GM18873 (cell line): ENCODE measurements at regions not wholly inside any gene's neighbourhood (a gene's known extent, or its start where the extent isn't known, plus 50 kb on each side); places are given as distances from the start of the nearest gene placed in this dataset.
"Not testable (repeated sequence)": the region's sequence is repeated elsewhere in the genome, so short reads cannot be mapped to it uniquely, and the experiment has no call there.

Source experiments
- ATAC-seq: cut with Tn5 transposase; IDR thresholded peaks from one replicate; pipeline ENCODE4 v1.9.1; 2021; ENCODE audit warnings: mild to moderate bottlenecking, moderate library complexity, moderate number of reproducible peaks; ENCODE audit not compliant: unreplicated experiment, low FRiP score

DNA sequence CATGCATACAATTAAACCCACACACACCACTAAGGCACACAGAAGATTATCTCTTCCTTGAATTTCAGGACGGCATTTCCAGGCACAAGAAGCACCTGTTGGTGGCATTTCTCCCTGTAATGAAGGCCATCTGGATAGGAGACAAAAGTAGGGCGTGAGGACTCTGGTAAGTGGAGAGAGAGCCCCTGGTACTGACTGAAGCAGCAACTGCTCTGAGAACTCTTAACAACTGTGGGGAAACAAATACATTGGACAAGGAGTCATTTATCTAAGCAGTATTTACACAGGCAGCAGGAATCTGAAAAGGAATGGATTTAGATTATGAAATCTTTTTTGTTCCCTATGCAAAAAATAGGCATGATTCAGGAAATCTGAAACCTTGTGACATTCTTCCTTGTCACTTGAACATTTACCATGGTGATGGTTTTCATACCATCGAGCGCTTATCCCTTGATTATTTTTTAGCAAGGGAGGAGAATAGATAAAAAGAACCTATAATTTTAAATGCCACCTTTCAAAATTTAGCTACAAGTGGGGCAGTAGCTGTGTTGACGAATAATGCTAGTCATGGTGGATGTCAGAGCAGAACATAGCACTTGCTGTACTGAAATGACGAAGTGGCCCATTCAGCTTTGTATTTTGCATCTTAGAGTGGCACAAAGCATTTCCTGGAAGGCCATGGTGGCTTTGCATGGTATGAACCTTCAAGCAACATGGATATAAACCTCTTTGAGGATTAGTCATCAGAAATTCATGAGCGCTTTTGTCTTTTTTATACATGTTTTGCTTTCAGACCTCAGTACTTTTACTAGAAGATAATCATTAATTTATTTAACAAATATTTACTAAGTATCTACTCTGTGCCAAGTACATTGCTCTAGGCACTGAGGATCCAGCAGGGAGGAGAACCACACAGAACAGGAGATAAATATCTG is 362.0 kb downstream of the ADGRL2 start:
- no peak for ATAC-seq

GRCh38 chr1:82161700-82162141 is 361.0 kb downstream of the ADGRL2 start:
- no peak for ATAC-seq

GRCh38 chr1:82160903-82161302 is 360.2 kb downstream of the ADGRL2 start:
- no peak for ATAC-seq

DNA sequence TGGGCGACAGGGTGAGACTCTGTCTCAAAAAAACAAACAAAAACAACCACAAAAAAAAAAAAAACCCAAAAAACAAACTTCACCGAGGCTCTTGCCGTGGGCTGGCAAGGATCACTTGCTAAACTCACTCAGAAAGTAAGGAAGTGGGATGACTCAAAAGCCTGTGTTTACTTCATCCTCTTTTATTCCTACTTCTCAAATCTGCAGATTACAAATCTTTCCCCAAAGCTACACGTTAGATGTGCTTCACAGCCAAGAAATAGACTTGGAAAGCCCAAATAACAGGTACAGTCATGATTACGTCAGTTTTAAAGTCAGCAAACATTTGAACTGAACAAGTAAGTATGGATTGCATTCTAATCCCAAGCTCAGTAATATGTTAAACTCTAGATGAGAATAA is 359.3 kb downstream of the ADGRL2 start:
- ATAC-seq: no peak

GRCh38 chr1:82158981-82159380 is 358.2 kb downstream of the ADGRL2 start:
- no peak for ATAC-seq

GRCh38 chr1:82154219-82154970 is 353.7 kb downstream of the ADGRL2 start:
- ATAC-seq: no peak

- no peak for ATAC-seq
Measured at GRCh38 chr1:82153752-82154151, 353.0 kb downstream of the ADGRL2 start.

DNA sequence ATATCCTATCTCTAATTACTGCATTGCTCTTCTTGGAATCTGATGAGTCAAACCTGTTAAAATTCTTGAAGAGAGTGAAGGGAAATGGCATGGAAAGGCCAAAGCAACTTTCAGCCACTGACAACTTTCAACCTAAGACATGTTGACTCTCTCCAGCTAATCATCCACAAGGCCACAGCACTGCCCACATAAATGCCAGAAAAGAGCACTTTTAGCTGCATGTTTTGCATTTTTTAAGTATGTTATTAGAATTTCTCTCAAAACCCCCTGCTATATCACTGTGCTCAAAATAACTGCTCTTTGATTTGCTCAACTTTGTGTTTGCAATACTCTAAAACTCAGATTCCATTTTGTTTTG is 352.5 kb downstream of the ADGRL2 start:
- no peak for ATAC-seq

- no peak for ATAC-seq
Measured at GRCh38 chr1:82152356-82153271, 351.9 kb downstream of the ADGRL2 start.

GRCh38 chr1:82145656-82146055 is 344.9 kb downstream of the ADGRL2 start:
- no peak for ATAC-seq

GRCh38 chr1:82143108-82143833 is 342.5 kb downstream of the ADGRL2 start:
- ATAC-seq: no peak

DNA sequence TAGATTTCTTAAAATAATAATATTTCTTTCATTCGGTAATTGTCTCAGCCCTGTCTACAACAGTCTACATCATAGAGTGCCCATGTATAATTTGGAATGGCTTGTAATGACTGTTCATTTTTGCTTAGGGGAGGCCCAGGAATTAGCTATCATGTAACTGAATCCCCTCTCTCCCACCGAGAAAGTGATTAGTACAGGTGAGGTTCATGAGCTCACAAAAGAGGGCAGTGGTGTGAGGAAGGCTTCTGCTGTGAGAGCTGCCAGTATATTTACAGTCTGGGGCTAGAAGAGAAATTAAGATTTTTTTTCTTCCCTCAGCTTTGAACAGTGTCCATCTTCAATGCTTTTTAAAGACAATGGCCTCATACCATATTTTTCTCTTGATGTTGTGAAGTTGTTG is 340.7 kb downstream of the ADGRL2 start:
- ATAC-seq: no peak

DNA sequence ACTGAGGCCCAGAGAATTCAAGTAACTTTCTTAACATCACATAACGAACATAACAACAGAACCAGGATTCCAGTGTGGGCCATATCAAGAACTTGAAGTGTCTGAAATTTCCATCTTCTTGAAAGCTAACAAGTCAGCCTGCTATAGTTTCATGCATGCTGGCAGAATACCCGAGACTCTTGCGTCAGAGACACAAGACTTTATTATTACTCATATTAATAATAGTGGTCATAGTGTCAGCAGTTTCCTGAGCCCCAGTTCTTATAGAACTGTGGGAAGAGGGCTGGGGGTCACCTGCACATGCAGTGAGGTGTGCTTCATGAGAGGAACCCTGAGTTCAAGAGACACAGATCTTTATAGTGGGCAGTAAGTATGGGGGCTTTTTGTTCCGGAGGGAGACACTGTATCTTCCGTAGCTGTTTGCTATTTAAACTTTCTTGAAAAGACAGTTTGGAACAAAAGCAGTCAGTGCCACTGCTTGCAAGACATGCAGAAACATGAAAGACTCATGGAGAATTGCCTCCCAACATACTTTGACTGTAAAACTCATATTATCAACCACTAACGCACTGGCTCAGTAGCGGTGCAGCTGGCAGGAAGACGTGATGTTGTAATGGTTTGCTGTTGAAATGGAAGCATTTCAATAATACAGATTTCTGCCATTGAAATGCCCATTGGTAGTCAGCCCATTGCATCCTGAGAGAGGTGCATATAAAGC is 339.2 kb downstream of the ADGRL2 start:
- ATAC-seq: no peak

DNA sequence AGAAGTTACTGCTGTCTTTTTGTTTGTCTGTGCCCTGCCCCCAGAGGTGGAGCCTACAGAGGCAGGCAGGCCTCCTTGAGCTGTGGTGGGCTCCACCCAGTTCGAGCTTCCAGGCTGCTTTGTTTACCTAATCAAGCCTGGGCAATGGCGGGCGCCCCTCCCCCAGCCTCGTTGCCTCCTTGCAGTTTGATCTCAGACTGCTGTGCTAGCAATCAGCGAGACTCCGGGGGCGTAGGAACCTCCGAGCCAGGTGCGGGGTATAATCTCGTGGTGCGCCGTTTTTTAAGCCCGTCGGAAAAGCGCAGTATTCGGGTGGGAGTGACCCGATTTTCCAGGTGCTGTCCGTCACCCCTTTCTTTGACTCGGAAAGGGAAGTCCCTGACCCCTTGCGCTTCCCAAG is 335.6 kb downstream of the ADGRL2 start:
- ATAC-seq: not testable (repeated sequence)

DNA sequence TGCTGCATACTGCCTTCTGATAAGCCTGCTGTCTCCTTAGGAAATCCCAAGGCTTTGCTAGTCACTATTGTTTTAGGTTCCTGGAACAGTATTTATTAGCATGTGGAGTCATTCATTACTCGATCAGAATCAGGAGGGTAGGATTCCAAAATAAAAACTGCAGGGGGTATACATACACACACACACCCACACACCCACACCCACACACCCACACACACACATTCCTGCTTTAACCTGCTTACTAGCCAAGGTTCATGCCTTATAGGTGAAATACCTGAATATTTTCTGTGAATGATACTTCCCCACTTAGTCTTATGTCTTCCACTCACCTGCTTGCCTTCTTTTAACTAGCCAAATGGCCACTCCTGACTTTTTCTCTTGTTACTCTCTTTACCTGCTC is 325.1 kb downstream of the ADGRL2 start:
- no peak for ATAC-seq

GRCh38 chr1:82125119-82125518 is 324.4 kb downstream of the ADGRL2 start:
- ATAC-seq: no peak

DNA sequence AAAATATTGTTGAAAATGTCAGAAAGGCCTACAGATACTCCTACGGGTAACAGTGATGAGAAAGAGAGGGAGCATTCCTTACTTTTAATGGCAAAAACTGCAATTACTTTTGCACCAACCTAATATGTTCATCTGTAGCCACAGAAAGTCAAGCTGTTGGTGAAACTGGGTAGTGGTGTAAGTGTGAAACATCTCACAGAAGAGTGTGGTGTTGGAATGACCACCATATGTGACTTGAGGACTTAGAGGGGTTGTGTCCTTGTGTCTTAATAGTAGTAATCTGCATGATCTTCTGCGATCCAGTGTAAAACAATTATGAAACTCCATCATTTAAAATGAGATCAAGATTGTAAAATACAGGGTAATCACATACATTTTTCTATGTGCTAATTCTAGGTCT is 320.7 kb downstream of the ADGRL2 start:
- ATAC-seq: no peak

DNA sequence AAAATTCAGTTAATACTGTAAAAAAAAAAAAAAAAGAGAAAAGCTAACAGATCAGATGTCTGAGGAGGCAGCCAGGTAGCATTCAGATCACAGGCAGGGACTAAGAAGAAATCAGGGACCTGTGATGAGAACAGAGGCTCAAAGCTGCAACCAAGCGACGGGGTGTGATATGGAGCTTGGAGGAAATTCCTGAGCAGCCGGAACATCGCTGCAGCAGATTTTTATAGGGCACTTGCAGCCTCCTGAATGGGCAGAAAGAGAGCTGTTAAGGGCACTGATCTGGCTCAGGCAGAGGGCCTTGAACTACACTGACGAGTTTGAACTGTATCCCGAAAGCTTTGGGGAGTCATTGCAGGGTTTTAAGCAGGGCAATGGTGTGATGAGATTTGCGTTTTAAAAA is 315.4 kb downstream of the ADGRL2 start:
- no peak for ATAC-seq

DNA sequence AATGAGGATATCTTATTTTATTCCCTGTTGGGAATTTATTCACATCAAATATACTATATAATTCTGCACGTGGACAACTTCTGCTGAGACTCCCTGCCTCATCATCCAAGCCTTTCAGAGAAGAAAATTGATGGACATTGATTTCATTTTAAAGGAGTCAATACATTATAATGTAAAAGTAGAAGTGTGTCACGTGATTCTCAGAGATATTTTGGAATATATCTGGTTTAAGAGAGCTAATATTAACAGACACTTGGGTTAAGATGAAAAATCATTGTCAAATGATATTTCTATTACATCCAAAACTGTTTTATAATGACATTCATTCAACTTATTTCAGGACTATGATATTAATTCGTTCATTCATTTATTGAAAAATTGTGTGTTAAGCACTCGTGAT is 314.2 kb downstream of the ADGRL2 start:
- ATAC-seq: no peak
